ENCODE measurements at regions not wholly inside any gene's neighbourhood (a gene's known extent, or its start where the extent isn't known, plus 50 kb on each side); places are given as distances from the start of the nearest gene placed in this dataset.

DNA sequence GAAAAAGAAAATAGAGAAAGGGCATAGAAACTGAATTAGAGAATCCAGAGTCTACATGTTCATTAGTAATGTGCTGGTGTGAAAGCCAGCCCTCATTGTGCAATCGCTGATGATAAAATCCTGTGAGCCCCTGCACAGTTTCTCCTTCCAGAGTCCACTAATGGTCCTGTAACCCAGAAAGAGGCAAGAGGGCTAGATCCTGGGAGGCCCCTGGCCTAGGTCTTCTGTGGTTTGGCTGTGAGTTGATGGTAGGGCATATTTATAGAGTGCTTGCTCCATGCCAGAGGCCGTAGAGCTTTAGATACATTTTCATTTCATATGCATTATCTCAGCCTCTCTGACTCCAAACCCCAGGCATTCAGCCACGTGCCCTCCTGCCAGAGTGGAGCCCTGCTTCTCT lies 94.9 kb upstream of the MTHFD1L start:
- Histone ChIP-seq H3K9me2 (ENCODE audit: insufficient read depth) (no peaks in the 10 kb centered on the region), H2AFZ (no peak overlapping the region), H3K4me3 (no peak overlapping the region), H3K4me1 (replicated peaks; ENCODE audit: insufficient read depth) (no peaks in the 10 kb centered on the region), H3K27me3 (ENCODE audit: insufficient read depth, low read depth) (no peaks in the 10 kb centered on the region), H3K79me2 (ENCODE audit: low read depth) (no peaks in the 10 kb centered on the region), H3K36me3 (ENCODE audit: low read depth) (no peaks in the 10 kb centered on the region), H3K27ac (no peak overlapping the region), H3F3A (ENCODE audit: insufficient read depth, low read depth) (0 out of 2 replicates have a peak, but pooled peaks cover 2% of the 10 kb centered on the region), H3K9me3 (ENCODE audit: insufficient read depth, low read depth) (0 out of 2 replicates have a peak, but pooled peaks cover 3% of the 10 kb centered on the region), H3K4me2 (no peak overlapping the region), H4K20me1 (ENCODE audit: insufficient read depth) (no peaks in the 10 kb centered on the region)
- CTCF ChIA-PET = no interaction called here
- POLR2A ChIA-PET (ENCODE audit: unreplicated experiment) = no interaction called here
- TF ChIP-seq, protein P1, sequence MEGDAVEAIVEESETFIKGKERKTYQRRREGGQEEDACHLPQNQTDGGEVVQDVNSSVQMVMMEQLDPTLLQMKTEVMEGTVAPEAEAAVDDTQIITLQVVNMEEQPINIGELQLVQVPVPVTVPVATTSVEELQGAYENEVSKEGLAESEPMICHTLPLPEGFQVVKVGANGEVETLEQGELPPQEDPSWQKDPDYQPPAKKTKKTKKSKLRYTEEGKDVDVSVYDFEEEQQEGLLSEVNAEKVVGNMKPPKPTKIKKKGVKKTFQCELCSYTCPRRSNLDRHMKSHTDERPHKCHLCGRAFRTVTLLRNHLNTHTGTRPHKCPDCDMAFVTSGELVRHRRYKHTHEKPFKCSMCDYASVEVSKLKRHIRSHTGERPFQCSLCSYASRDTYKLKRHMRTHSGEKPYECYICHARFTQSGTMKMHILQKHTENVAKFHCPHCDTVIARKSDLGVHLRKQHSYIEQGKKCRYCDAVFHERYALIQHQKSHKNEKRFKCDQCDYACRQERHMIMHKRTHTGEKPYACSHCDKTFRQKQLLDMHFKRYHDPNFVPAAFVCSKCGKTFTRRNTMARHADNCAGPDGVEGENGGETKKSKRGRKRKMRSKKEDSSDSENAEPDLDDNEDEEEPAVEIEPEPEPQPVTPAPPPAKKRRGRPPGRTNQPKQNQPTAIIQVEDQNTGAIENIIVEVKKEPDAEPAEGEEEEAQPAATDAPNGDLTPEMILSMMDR (conservative IDR thresholded peaks at IDR 0.05) = no peak
- no peak for TF ChIP-seq EZH2 (IDR thresholded peaks at IDR 0.05; ENCODE audit: low read depth)
- no TSS peak for BruUV-seq (replicated peaks)
- DNase-seq = no peak
- intact Hi-C loops (cut with micrococcal nuclease; ENCODE audit: unreplicated experiment) = no loop called here

DNA sequence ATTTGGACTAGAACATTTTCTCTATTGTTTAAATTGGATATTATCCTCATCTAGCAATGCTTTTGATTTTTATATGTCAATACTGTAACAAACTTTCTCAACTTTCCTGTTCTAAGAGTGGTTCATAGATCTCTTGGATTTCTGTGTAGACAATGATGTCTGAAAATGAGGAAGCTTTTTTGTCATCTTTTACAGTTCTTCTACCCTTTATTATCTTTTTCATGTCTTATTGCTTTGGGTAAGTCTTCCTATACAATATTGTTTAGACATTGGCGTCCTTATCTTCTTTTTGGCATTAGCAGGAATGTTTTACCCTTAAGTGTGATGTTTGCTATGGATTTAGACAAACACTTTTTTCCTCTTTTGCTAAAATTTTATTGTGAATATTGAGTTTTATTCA lies 91.5 kb upstream of the MTHFD1L start:
- H2AFZ ChIP-seq = no peak overlapping the region
- BruUV-seq (replicated peaks) = no TSS peak
- intact Hi-C loops (cut with micrococcal nuclease; ENCODE audit: unreplicated experiment) = no loop called here
- H4K20me1 ChIP-seq (ENCODE audit: insufficient read depth) = no peaks in the 10 kb centered on the region
- H3K9me2 ChIP-seq (ENCODE audit: insufficient read depth) = no peaks in the 10 kb centered on the region
- DNase-seq = no peak
- H3K27ac ChIP-seq = no peak overlapping the region
- 0 out of 2 replicates have a peak, but pooled peaks cover 3% of the 10 kb centered on the region for H3K9me3 ChIP-seq (ENCODE audit: insufficient read depth, low read depth)
- ChIA-PET CTCF (no interaction called here), POLR2A (ENCODE audit: unreplicated experiment) (no interaction called here)
- no peaks in the 10 kb centered on the region for H3K4me1 ChIP-seq (replicated peaks; ENCODE audit: insufficient read depth)
- H3K4me3 ChIP-seq = no peak overlapping the region
- H3K36me3 ChIP-seq (ENCODE audit: low read depth) = no peaks in the 10 kb centered on the region
- no peak for TF ChIP-seq EZH2 (IDR thresholded peaks at IDR 0.05; ENCODE audit: low read depth)
- TF ChIP-seq, protein P1 (conservative IDR thresholded peaks at IDR 0.05) = no peak
- no peaks in the 10 kb centered on the region for H3K27me3 ChIP-seq (ENCODE audit: insufficient read depth, low read depth)
- no peaks in the 10 kb centered on the region for H3K79me2 ChIP-seq (ENCODE audit: low read depth)
- no peak overlapping the region for H3K4me2 ChIP-seq
- 0 out of 2 replicates have a peak, but pooled peaks cover 7% of the 10 kb centered on the region for H3F3A ChIP-seq (ENCODE audit: insufficient read depth, low read depth)

GRCh38 chr6:150775415-150776203 lies 89.9 kb upstream of the MTHFD1L start:
- H3K27me3 ChIP-seq (ENCODE audit: insufficient read depth, low read depth) = no peaks in the 10 kb centered on the region
- H3K36me3 ChIP-seq (ENCODE audit: low read depth) = no peaks in the 10 kb centered on the region
- no peaks in the 10 kb centered on the region for H3K4me1 ChIP-seq (replicated peaks; ENCODE audit: insufficient read depth)
- H3K4me3 ChIP-seq = no peak overlapping the region
- no peaks in the 10 kb centered on the region for H3K9me2 ChIP-seq (ENCODE audit: insufficient read depth)
- no peak for DNase-seq
- no peaks in the 10 kb centered on the region for H3K79me2 ChIP-seq (ENCODE audit: low read depth)
- CTCF ChIA-PET = no interaction called here
- BruUV-seq (replicated peaks) = no TSS peak
- intact Hi-C loops (cut with micrococcal nuclease; ENCODE audit: unreplicated experiment) = no loop called here
- H4K20me1 ChIP-seq (ENCODE audit: insufficient read depth) = no peaks in the 10 kb centered on the region
- H3F3A ChIP-seq (ENCODE audit: insufficient read depth, low read depth) = 0 out of 2 replicates have a peak, but pooled peaks cover 7% of the 10 kb centered on the region
- H3K9me3 ChIP-seq (ENCODE audit: insufficient read depth, low read depth) = 0 out of 2 replicates have a peak, but pooled peaks cover 3% of the 10 kb centered on the region
- TF ChIP-seq EZH2 (IDR thresholded peaks at IDR 0.05; ENCODE audit: low read depth) = no peak
- TF ChIP-seq, protein P1 (conservative IDR thresholded peaks at IDR 0.05) = no peak
- no peak overlapping the region for H3K27ac ChIP-seq
- POLR2A ChIA-PET (ENCODE audit: unreplicated experiment) = no interaction called here
- H2AFZ ChIP-seq = no peak overlapping the region
- H3K4me2 ChIP-seq = no peak overlapping the region

Data from PC-9 (cell line).